Chondrocyte (in vitro differentiated cells): ENCODE measurements at regions not wholly inside any gene's neighbourhood (a gene's known extent, or its start where the extent isn't known, plus 50 kb on each side); places are given as distances from the start of the nearest gene placed in this dataset.
"Not testable (repeated sequence)": the region's sequence is repeated elsewhere in the genome, so short reads cannot be mapped to it uniquely, and the experiment has no call there.

Experiments
- DNase-seq: peaks from one replicate; pipeline ENCODE4 v3.0.0; 2021; ENCODE audit warnings: mixed read lengths, low spot score
- H3K27ac Mint-ChIP-seq: one replicate; pipeline ENCODE4 v1.8.0; 2021; ENCODE audit warnings: mild to moderate bottlenecking, moderate library complexity, mixed read lengths; ENCODE audit not compliant: unreplicated experiment
- H3K27me3 Mint-ChIP-seq: 2 replicates; pipeline ENCODE4 v1.8.0; 2021; ENCODE audit warnings: low read depth, mixed read lengths
- H3K36me3 Mint-ChIP-seq: 2 replicates; pipeline ENCODE4 v1.8.0; 2021; ENCODE audit warnings: low read depth, mixed read lengths
- H3K4me1 Mint-ChIP-seq: 2 replicates; pipeline ENCODE4 v1.8.0; 2021; ENCODE audit warnings: low read depth, mild to moderate bottlenecking, mixed read lengths
- H3K4me3 Mint-ChIP-seq: one replicate; pipeline ENCODE4 v1.8.0; 2021; ENCODE audit warnings: mild to moderate bottlenecking, moderate library complexity, mixed read lengths; ENCODE audit not compliant: unreplicated experiment
- H3K9me3 Mint-ChIP-seq: 2 replicates; pipeline ENCODE4 v1.8.0; 2021; ENCODE audit warnings: low read depth, mixed read lengths
- TF ChIP-seq, protein P1 (sequence below): fragments of 200-600 bp; sonication (generic); IDR thresholded peaks from 2 replicates; pipeline ENCODE4 v1.5.0; 2021; ENCODE audit warnings: antibody characterized with exemption, mild to moderate bottlenecking, moderate library complexity

DNA sequence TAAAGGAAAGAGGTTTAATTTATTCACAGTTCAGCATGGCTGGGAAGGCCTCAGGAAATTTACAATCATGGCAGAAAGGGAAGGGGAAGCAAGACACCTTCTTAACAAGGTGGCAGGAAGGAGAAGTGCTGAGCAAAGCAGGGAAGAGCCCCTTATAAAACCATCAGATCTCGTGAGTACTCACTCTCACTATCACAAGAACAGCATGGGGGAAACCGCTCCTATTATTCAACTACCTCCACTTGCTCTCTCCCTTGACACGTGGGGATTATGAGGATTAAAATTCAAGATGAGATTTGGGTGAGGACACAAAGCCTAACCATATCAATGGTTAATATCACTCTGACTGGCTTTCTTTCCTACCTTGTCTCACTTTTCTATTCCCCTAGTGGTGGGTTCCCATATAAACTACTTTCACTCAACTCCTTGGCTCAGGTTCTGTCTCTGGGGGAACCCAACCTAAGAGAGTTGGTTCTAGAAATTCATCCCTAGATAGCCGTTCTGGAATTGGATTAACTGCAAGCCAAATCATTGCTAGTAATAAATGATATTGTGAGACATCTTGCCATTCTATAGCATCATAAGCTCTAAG lies 749.8 kb upstream of the GRAMD2B start:
- H3K9me3 Mint-ChIP-seq: no peaks in the 10 kb centered on the region
- no peaks in the 10 kb centered on the region for H3K27me3 Mint-ChIP-seq
- DNase-seq: no peak
- H3K4me3 Mint-ChIP-seq: no peak overlapping the region
- H3K36me3 Mint-ChIP-seq: peaks cover 1% of the 10 kb centered on the region
- H3K27ac Mint-ChIP-seq: no peak overlapping the region
- no peaks in the 10 kb centered on the region for H3K4me1 Mint-ChIP-seq
- TF ChIP-seq, protein P1, sequence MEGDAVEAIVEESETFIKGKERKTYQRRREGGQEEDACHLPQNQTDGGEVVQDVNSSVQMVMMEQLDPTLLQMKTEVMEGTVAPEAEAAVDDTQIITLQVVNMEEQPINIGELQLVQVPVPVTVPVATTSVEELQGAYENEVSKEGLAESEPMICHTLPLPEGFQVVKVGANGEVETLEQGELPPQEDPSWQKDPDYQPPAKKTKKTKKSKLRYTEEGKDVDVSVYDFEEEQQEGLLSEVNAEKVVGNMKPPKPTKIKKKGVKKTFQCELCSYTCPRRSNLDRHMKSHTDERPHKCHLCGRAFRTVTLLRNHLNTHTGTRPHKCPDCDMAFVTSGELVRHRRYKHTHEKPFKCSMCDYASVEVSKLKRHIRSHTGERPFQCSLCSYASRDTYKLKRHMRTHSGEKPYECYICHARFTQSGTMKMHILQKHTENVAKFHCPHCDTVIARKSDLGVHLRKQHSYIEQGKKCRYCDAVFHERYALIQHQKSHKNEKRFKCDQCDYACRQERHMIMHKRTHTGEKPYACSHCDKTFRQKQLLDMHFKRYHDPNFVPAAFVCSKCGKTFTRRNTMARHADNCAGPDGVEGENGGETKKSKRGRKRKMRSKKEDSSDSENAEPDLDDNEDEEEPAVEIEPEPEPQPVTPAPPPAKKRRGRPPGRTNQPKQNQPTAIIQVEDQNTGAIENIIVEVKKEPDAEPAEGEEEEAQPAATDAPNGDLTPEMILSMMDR: peak; percentile 17

DNA sequence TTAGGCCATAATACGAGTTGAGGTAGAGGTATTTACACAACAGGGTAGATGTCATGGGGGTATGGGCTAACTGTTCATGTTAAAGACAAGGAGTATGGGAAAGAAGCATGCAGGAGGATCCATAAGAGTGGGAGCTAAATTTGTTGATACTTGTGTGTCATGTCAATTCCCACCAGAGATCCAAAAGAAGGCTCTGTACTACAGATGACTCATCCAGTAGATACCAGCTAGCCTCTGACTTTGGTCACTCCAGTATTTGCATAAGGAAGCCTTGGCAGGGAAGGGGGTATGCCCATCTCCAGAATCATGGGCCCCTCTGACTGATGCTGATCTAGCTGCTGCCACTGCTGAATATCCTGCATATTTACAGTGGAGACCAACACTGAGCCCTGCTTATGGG lies 743.7 kb upstream of the GRAMD2B start:
- TF ChIP-seq, protein P1: no peak
- Mint-ChIP-seq H3K27me3 (no peaks in the 10 kb centered on the region), H3K4me1 (peaks cover 9% of the 10 kb centered on the region), H3K36me3 (no peaks in the 10 kb centered on the region), H3K4me3 (no peak overlapping the region), H3K27ac (no peak overlapping the region), H3K9me3 (no peaks in the 10 kb centered on the region)
- no peak for DNase-seq

DNA sequence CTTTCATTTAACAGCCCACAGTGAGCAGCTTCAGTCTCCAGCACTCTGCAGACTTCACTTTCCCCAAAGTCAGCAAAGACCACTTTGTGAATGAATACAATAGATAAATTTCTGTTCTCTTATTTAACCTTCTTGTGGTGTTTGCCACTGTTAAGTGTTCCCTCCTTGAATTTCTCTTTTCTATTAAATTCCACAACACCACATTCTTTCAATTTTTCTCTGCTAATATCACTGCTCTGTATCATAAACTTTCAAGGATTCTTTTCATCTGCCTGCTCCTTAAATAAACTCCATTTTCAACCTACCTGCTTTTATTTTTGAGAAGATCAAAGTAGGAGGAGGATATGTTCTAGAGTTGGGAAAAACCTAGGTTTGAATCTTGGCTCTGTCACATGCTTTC lies 739.5 kb upstream of the GRAMD2B start:
- no peak for DNase-seq
- Mint-ChIP-seq H3K9me3 (peaks cover 6% of the 10 kb centered on the region), H3K4me3 (no peak overlapping the region), H3K27me3 (no peaks in the 10 kb centered on the region), H3K4me1 (peaks cover 9% of the 10 kb centered on the region), H3K36me3 (peaks cover 1% of the 10 kb centered on the region), H3K27ac (no peak overlapping the region)
- TF ChIP-seq, protein P1: no peak

DNA sequence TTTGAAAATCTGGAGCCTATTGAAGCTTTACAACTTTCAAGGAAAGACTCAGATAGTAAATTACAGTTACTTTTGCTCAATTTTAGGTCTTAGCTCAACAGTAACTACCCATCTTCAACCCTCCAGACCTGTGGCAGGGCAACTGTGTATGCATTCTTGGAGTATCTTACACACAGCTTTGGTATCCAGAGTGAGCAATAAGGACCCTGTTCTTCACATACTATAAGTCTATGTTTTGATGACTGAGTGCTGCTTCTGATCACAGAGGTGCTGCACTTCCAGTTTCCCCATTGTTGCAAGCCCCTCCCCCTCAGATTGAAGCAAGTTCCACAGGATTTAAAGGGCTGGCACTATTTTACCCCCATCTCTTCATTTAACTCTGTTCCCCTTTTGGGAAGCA lies 737.4 kb upstream of the GRAMD2B start:
- Mint-ChIP-seq H3K4me3 (no peak overlapping the region), H3K27me3 (no peaks in the 10 kb centered on the region), H3K4me1 (peaks cover 17% of the 10 kb centered on the region), H3K36me3 (peaks cover 1% of the 10 kb centered on the region), H3K9me3 (peaks cover 6% of the 10 kb centered on the region), H3K27ac (no peak overlapping the region)
- TF ChIP-seq, protein P1: no peak
- DNase-seq: no peak

DNA sequence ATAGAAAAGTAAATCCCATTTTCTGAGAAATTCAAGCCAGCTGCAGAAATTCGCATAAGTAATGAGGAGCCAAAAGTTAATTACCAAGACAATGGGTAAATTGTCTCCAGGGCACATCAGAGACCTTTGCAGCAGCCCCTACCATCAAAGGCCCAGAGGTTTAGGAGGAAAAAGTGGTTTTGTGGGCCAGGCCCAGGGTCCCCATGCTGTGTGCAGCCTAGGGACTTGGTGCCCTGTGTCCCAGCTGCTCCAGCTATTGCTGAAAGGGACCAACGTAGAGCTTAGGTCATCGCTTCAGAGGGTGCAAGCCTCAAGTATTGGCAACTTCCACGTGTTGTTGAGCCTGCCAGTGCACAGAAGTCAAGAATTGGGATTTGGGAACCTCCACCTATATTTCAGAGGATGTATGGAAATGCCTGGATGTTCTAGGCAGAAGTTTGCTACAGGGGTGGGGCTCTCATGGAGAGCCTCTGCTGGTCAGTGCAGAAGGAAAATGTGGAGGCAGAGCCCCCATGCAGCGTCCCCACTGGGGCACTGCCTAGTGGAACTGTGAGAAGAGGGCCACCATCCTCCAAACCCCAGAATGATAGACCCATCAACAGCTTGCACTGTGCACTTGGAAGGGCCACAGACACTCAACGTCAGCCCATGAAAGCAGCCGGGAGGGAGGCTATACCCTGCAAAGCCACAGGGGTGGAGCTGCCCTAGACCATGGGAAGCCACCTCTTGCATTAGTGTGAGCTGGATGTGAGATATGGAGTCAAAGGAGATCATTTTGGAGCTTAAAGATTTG lies 731.3 kb upstream of the GRAMD2B start:
- not testable (repeated sequence) for H3K27me3 Mint-ChIP-seq, H3K36me3 Mint-ChIP-seq, DNase-seq, H3K27ac Mint-ChIP-seq, H3K4me3 Mint-ChIP-seq, H3K9me3 Mint-ChIP-seq
- H3K4me1 Mint-ChIP-seq: peaks cover 19% of the 10 kb centered on the region
